Tongue (tissue), 1 donor: ENCODE measurements at regions not wholly inside any gene's neighbourhood (a gene's known extent, or its start where the extent isn't known, plus 50 kb on each side); places are given as distances from the start of the nearest gene placed in this dataset.

Source experiments
- DNase-seq: peaks from one replicate; pipeline ENCODE4 v3.0.0-alpha.2; 2015

GRCh38 chr11:88404932-88405710, 67.6 kb upstream of the CTSC start:
- DNase-seq, result no peak

- no peak for DNase-seq
These were observed 66.9 kb upstream of the CTSC start for GRCh38 chr11:88404391-88404790.

GRCh38 chr11:88402784-88403183, 65.2 kb upstream of the CTSC start:
- DNase-seq, result no peak

GRCh38 chr11:88402192-88402715, 64.7 kb upstream of the CTSC start:
- DNase-seq, result no peak

- no peak for DNase-seq
These were observed 61.4 kb upstream of the CTSC start for GRCh38 chr11:88398791-88399570.

- DNase-seq, result no peak
These were observed 60.8 kb upstream of the CTSC start for GRCh38 chr11:88398372-88398771.

GRCh38 chr11:88390254-88390653, 52.7 kb upstream of the CTSC start:
- DNase-seq, result no peak

- DNase-seq, result no peak
These were observed 50.4 kb upstream of the CTSC start for GRCh38 chr11:88387957-88388356.
